Thoracic aorta (tissue), 2 donors: ENCODE measurements at regions not wholly inside any gene's neighbourhood (a gene's known extent, or its start where the extent isn't known, plus 50 kb on each side); places are given as distances from the start of the nearest gene placed in this dataset.

ENCODE experiments used
- ATAC-seq: fragments of 150-250 bp; one replicate; pipeline ENCODE4 v1.8.0; 2017; ENCODE audit warnings: low read depth; ENCODE audit not compliant: insufficient number of reproducible peaks, low FRiP score
- DNase-seq: peaks from one replicate; pipeline ENCODE4 v3.0.0-alpha.2; 2020; ENCODE audit warnings: low spot score
- H3K27ac ChIP-seq, 2 donors: fragments of 200-600 bp; sonication (generic); 1 replicate in 1 of 2; 2 replicates in 1 of 2; pipeline ENCODE4 v1.5.1; 2016; ENCODE audit warnings: mild to moderate bottlenecking in 2 of 2, moderate library complexity in 2 of 2
- H3K27me3 ChIP-seq: fragments of 200-600 bp; sonication (generic); replicated peaks from 2 replicates; pipeline ENCODE4 v1.6.0; 2016; ENCODE audit warnings: mild to moderate bottlenecking; ENCODE audit not compliant: insufficient read depth
- H3K36me3 ChIP-seq: fragments of 200-600 bp; sonication (generic); one replicate; pipeline ENCODE4 v1.5.1; 2016
- H3K4me1 ChIP-seq, 2 donors: fragments of 200-600 bp; sonication (generic); 1 replicate in 1 of 2; 2 replicates in 1 of 2; pipeline versions ENCODE4 v1.5.1 to v1.6.0; 2016; ENCODE audit warnings: low read depth in 2 of 2, mild to moderate bottlenecking in 1 of 2; ENCODE audit not compliant: control insufficient read depth in 1 of 2
- H3K4me3 ChIP-seq: fragments of 200-600 bp; sonication (generic); 2 replicates; pipeline ENCODE4 v1.5.1; 2016; ENCODE audit warnings: mild to moderate bottlenecking
- H3K9me3 ChIP-seq: fragments of 200-600 bp; sonication (generic); 2 replicates; pipeline ENCODE4 v1.5.1; 2016
- CTCF ChIP-seq: fragments of 200-600 bp; sonication (generic); IDR thresholded peaks from one replicate; pipeline ENCODE4 v1.5.1; 2019; ENCODE audit warnings: antibody characterized with exemption

GRCh38 chr2:38191516-38191915, 115.6 kb upstream of the CYP1B1 start:
- no peak for TF ChIP-seq CTCF
- ATAC-seq (no peak), DNase-seq (no peak)
- no peaks in the 10 kb centered on the region for H3K27me3 ChIP-seq
- H3K27ac ChIP-seq = no peak overlapping the region
- H3K9me3 ChIP-seq = no peaks in the 10 kb centered on the region
- no peaks in the 10 kb centered on the region for H3K36me3 ChIP-seq
- no peak overlapping the region for H3K4me3 ChIP-seq
- peaks cover 4 to 14% of the 10 kb centered on the region in 2 donors for H3K4me1 ChIP-seq

- Histone ChIP-seq H3K4me1 (peaks cover 4 to 14% of the 10 kb centered on the region in 2 donors), H3K27me3 (no peaks in the 10 kb centered on the region), H3K27ac (no peak overlapping the region), H3K36me3 (no peaks in the 10 kb centered on the region), H3K4me3 (no peak overlapping the region), H3K9me3 (no peaks in the 10 kb centered on the region)
- no peak for ATAC-seq
- TF ChIP-seq CTCF = no peak
- DNase-seq = no peak
Observed at GRCh38 chr2:38190542-38191218, 114.7 kb upstream of the CYP1B1 start.

- no peaks in the 10 kb centered on the region for H3K9me3 ChIP-seq
- TF ChIP-seq CTCF = no peak
- ATAC-seq (peak; percentile 80), DNase-seq (peak; percentile 45)
- H3K36me3 ChIP-seq = no peaks in the 10 kb centered on the region
- H3K4me3 ChIP-seq = no peak overlapping the region
- H3K27me3 ChIP-seq = no peaks in the 10 kb centered on the region
- peak overlapping the region; percentile 2 to 18 for H3K27ac ChIP-seq
- peaks cover 9 to 18% of the 10 kb centered on the region in 2 donors for H3K4me1 ChIP-seq
Observed at GRCh38 chr2:38187541-38188011, 111.6 kb upstream of the CYP1B1 start.

DNA sequence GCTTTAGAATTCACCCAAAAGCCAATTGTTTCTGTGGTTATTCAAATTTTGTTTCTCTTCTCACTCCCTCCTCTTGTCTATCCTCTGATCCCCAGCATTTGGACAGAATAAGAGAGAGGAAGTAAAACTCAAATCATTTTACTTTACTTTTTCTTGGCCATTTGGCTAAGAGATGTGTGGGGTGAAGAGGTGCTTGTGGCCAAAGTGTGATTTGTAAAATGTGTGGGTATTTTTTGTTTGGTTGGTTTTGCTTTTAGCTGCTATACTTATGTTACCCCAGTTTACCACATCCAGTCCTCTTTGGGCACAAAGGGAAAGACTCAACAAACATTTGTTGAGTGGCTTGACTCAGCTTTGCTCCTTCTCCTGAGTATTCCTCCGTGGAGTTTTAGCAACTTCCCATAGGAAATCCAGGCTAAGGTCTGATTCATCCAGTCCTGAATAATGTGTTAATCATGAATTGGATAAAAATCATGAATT, 109.1 kb upstream of the CYP1B1 start:
- no peak for DNase-seq
- Histone ChIP-seq H3K4me3 (no peak overlapping the region), H3K27me3 (no peaks in the 10 kb centered on the region), H3K36me3 (no peaks in the 10 kb centered on the region), H3K9me3 (no peaks in the 10 kb centered on the region), H3K4me1 (peaks cover 9 to 18% of the 10 kb centered on the region in 2 donors), H3K27ac (peak overlapping the region in 1 of 2 donors; percentile 1)
- ATAC-seq = no peak
- TF ChIP-seq CTCF = no peak

GRCh38 chr2:38182492-38183003, 106.6 kb upstream of the CYP1B1 start:
- no peak for DNase-seq
- H3K9me3 ChIP-seq = no peaks in the 10 kb centered on the region
- TF ChIP-seq CTCF = no peak
- no peak for ATAC-seq
- no peaks in the 10 kb centered on the region for H3K27me3 ChIP-seq
- no peak overlapping the region for H3K27ac ChIP-seq
- no peaks in the 10 kb centered on the region for H3K36me3 ChIP-seq
- peaks cover 8% of the 10 kb centered on the region in 2 donors for H3K4me1 ChIP-seq
- no peak overlapping the region for H3K4me3 ChIP-seq
